ENCODE measurements at regions not wholly inside any gene's neighbourhood (a gene's known extent, or its start where the extent isn't known, plus 50 kb on each side); places are given as distances from the start of the nearest gene placed in this dataset.

DNA sequence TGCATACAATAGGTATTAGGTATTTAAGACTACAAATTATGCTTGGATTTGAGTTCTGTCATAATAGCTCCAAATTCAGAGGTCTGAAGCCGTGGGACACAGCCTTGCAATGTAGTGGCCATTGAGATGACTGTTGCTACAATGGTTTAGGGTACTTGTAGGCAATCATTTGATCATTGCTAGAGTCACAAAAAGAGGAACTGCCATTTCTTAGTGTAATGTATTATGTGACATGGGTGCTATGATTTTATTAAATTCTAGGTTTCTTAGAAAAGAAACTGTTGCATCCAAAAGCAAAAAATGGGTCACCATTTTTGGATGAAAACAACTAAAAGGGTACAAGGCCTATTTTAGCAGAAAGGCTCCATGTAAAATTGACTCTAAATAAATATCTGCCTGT is 129.9 kb upstream of the ZNF644 start:
- DNase-seq (ENCODE audit: low spot score), result no peak

DNA sequence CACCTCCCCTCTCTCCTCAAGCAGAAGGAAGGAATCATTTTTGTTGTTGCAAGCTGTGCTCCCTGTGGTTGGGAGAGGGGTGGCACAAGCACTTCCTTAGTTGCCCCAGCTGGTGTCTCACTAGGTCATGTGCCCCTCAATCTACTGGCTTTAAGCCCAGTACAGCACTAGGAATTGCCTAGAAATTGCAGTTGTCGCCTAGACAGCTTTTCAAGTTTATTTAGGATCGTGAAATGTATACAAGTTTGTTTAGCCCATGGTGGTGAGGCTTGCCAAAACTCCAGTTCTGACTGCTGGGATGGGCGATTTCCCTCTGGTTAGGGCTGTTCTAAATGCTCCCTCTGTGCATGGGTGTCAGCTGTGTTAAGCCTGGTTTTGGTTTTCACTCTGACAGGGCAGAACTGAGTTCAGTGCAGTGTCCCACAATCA is 126.8 kb upstream of the ZNF644 start:
- no peak for DNase-seq (ENCODE audit: low spot score)

DNA sequence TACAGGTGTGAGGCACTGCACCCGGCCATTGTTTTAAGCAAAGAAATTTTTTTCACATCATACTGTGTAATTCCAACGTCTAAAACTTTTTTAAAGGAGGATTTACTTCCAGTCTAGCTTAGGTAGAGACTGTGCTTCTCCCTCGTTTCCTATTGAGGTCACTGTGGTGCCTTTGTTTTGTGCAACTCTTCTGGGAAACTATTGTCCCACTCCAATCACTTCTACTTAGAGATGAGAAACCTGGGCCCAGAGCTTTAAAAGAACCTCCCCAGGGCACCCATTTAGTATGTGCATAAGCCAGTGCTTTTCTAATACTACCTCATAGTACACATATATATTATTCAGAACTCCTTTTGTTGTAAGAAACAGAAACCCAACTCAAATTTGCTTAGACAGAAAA is 120.0 kb upstream of the ZNF644 start:
- DNase-seq (ENCODE audit: low spot score), result no peak

DNA sequence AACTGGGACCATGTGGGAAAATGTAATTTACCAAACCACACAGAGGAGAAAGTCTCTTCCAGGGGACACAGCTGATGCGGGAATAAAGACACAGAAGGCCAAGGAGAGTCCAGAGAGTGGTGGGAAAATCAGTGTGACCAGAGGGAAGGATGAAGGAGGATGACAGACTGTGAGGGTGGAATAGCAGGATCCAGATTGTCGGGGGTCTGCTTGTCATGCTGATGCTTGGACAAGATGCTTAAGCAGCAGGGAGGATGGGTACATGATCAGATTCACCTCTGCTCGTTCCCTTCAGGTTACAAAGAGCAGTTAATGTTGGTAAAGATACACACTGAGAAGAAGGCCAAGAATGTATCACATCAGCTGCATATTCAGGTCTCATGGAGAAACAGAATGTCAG is 117.1 kb upstream of the ZNF644 start:
- no peak for DNase-seq (ENCODE audit: low spot score)

DNA sequence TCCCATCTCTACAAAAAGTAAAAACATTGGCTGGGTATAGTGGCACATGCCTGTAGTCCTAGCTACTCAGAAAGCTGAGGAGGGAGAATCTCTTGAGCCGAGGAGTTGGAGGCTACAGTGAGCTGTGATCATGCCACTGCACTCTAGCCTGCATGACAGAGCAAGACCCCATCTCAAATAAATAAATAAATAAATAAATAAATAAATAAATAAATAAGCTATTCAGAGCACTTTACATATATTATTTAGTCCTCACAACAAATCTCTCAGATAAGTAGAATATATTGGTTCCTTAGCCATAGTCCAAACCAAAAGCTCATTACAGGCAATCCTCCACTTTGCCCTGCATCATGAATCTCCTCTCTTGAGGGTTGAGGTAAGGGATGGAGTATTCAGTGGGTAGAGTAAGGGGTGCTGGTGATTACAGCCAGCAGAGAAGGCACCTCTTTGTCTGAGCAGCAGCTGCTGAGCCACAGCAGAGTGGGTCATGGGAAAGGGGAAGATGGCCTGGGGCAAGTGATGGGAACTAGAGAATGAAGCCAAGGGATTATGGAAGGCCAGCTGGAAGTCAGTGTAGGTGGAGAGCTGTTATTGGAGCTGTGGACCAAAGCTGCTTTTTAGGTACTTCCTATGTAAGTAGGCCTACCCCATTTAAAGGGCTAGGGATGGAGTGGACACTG is 115.5 kb upstream of the ZNF644 start:
- no peak for DNase-seq (ENCODE audit: low spot score)

DNA sequence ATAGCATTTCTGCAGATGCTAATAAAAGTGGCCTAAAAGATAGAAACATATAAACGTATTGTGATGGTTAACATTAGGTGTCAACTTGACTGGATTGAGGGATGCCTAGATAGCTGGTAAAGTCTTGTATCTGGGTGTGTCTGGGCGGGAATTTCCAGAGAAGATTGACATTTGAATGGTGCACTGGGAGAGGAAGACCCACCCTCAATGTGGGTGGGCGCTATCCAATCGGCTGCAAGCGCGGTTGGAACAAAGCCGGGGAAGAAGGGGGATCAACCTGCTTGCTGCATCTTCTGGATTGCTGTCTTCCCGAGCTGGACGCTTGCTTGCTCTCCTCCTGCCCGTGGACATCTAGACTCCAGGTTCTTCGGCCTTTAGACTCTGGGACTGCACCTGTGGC is 114.0 kb upstream of the ZNF644 start:
- no peak for DNase-seq (ENCODE audit: low spot score)

DNA sequence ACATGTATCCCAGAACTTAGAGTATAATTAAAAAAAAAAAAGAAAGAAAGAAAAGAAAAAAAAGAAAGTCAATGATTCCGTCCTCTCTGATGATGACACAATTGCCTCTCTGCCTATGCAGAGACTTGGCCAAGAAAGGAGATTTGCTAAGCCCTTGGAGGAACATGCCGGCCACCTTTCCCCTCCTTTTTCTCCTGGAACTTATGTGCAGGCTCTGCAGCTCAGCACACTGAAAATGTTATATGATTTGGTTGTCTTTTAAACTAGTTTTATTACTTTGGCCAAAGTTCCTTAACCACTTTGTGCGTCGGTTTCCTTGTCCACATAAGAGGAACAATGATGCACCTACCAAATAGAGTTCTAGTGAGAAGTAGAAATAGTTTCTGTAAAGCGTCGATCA is 111.4 kb upstream of the ZNF644 start:
- DNase-seq (ENCODE audit: low spot score), result no peak

DNA sequence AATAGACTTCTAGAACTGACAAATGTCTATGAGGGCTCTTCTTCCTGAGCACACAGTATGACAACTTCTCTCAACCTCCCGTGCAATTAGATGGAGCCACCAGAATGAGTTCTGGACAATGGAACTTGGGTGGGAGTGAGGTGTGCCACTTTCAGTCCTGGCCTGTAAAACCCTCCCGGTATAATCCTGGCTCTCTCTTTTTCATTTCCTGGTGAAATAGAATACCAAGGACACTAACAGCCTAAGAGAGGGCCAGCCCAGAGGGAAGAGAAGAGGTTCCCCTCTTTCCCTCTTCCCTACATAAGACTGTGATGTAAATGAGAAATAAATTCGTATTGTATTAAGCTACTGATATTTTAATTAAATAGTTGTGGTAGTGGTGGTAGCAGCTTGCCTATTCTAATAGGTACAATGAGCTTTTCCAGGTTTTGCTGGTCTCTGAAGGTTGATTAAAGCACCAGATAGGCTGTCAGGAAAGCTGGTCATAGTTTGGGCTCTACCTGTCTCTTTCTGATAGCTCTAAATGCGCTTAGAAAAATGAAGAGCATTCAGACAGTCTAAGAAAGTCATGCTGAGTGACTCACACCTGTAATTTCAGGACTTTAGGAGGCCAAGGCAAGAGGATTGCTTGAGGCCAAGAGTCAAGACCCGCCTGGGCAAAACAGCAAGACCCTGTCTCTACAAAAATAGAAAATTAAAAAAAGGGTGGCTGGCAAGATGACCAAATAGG is 108.6 kb upstream of the ZNF644 start:
- DNase-seq (ENCODE audit: low spot score), result no peak

DNA sequence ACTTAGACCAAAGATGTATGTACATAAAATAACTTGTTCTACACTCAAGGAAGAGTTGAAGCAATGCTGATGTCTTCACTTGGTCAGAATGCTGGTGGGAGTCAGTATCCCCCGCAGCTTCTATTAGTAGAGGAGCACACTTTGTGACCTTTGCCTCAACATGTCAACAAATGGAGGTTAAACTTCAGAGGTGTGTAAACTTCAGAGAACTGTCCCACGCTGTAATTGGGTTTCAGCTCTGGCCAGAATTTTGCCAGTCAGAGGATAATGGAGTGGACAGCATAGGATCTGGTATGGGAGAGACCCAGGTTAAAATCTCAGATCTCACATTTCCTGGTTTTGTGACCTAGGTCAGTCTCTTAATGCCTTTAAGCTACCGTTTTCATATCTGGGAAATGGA is 107.6 kb upstream of the ZNF644 start:
- DNase-seq (ENCODE audit: low spot score), result no peak

DNA sequence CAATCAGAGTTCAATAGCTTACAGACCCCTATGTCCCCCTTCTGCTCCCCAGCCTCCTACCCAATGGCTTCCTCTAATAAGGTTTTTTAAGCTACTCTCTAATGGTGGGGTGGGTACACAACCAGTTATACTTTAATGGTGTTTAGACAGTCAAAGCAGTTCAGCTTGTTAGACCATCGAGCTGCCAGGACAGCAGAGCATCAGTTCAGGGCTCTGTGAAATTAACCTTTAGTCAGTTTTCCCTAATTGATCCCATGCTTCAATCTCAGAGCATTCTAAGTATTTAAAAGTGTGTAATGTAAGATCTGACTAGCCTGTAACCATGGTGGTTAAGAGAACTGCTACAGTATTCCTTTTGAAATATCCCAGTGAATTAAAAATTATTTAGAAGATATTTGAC is 107.2 kb upstream of the ZNF644 start:
- DNase-seq (ENCODE audit: low spot score), result no peak

DNA sequence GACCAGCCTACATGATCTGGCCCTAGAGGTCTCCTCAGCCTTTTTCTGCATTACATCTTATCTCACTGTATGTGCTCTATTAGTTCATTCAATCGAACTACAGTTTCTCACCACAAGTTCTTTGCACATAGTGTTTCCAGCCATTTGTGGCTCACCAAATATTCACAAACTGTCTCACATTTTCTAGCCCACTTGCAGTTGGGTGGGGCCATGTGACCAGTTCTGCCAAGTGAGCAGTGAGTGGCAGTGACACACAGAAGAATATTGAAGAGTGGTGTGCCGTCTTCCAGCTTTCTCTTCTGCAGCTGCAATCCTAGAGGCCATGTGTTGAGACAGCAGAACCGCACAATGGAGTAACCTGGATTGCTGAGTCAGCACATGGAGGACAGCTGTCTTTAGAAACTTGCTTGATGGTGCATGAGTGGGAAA is 103.2 kb upstream of the ZNF644 start:
- no peak for DNase-seq (ENCODE audit: low spot score)

DNA sequence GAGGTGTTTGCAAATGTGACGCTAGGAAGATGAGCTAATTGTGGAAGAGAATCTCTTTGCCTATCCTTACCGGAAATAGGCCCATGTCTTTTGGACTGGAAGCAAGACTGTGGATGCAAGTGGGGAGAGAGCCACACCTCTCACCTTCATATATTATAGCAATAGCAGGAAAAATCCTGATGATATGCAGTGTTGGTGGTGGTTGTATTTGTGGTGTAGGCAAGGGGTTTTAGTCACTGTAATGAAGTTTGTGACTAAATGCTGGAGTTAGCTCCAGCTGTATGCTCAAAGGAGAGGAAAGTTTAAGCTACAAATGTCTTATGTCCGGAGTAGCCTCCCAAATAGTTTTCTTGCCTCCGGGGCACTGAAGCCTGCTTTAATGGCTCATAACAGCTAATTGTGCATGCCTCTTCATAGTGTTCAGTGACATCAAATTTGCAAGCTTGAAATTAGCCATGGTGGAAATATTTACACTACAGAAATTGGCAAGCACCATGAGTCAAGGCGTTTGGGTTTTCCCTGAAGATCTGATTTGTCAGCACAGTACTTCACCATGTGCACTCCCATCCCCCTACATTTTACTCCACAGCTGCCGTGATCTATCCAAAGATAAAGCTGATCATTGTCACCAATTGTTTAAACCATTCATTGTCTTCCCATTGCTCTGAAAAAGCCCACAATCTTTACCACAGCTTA is 102.6 kb upstream of the ZNF644 start:
- DNase-seq (ENCODE audit: low spot score), result no peak

DNA sequence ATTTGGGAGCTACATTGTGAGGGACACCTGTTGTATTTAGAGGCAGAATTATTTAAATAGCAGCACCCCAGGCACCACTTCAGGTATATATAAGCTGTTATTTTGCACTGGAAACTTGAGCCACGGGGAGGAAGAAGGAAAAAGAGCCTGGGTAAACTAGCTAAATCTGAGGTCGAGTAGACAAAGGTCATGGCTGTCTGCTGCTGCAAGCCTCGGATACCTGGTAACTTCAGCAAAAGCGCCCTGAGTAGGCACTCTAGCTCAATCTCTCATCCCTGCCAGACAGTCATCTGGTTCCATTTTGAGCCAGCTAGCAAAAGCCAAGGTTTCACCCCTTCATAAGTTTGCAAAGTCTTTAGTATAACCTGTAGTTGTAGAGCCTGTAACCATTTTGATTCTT is 101.9 kb upstream of the ZNF644 start:
- DNase-seq (ENCODE audit: low spot score), result no peak

DNA sequence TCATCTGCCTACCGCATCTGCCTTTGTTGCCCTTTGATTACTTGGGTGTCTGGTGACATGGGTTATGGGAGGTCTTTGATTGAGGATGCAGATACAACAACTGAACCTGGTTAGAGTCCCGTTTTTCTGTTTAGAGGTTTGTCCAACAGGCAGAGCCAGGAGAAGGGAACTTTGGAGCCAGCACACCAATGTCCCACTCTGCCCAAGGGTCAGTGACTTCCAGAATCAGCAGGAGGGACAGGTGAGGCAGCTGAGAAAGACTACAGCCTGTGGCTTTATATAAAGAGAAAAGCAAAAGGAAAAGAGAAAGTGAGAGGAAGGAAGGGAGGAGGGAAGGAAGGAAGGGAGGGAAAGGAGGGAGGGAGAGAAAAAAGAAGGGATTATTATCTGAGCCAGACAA is 101.5 kb upstream of the ZNF644 start:
- DNase-seq (ENCODE audit: low spot score), result no peak

DNA sequence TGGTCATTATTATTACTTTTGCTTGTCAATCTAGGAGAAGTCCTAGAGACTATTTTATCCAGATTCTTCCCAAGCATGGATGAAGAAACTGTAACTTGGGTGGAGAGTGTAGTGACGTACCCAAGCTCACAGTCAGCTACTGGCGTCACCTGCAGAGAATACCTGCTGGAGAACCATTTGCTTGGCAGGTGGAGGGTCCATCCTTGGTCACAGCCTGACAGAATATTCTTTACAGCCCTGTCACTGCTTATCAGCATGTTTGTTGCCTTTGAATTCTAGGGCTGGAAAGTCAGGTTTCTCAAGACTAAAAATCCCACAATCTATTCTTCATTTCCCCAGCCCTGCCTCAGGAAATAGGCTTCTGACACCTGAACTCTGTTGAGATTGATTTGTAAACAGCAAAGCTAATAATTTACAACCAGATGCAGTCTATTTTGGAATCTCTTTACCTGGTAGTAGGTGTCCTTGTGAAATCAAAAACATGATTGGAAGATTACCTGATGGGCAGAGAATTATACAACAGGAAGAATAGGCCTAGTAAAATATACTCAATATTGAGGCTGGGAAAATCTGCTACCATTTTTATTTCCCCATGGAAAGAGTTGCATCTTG is 100.4 kb upstream of the ZNF644 start:
- DNase-seq (ENCODE audit: low spot score), result no peak

DNA sequence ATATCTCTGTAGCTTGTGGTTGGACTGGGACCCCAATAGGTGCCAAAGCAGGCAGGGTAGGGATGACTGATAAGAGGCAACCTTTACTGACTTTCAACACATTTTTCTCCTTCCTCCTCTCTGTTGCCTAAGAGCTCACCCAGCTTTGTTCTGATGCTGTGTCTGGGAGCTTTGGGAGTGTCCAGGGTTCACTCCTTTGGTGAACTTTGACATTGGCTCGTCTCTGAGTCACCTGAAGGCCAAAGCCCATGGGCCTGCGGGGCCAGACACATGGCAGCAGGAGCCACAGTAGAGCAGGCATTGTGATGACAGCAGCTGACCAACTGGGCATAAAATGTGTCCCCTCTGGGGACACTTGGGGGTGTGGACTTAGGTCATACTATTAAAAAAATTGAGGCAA is 99.5 kb upstream of the ZNF644 start:
- no peak for DNase-seq (ENCODE audit: low spot score)

DNA sequence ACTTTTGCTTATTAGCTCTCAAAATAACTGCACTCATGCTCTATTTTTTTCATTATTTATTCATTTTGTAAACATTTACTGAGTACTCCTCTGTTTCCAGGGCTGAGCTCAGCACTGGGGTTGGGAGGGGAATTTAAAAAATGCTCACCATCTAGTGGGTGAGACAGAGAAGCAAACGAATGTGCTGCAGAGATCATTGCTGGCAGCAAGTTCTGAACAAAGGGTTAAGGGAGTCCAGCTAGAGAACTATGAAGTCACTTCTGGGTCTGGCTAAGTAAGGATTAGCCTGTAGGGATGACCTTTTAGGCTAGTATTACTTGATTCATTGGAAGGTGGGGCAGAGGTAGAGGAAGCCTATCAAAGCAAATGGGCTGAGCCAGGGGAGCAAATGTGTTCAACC is 99.1 kb upstream of the ZNF644 start:
- DNase-seq (ENCODE audit: low spot score), result peak; percentile 30

DNA sequence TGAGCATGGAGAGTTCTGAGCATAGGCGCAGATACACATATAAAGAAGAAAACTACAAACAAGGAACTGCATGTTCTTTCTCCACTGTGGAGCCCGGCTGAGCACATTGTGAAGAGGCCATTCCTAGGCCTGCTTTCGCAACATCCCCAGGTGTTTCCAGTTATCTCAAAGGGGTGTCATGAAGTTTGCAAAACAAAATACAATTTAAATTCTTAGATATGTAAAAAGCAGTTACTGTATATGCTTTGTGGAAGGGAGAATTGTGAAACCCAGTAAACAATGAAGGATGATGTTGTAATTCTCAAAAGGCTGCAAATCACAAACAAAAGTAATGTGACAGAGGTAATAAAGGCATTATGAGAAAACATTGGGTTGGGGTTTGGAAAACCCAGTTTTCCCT is 98.6 kb upstream of the ZNF644 start:
- no peak for DNase-seq (ENCODE audit: low spot score)

DNA sequence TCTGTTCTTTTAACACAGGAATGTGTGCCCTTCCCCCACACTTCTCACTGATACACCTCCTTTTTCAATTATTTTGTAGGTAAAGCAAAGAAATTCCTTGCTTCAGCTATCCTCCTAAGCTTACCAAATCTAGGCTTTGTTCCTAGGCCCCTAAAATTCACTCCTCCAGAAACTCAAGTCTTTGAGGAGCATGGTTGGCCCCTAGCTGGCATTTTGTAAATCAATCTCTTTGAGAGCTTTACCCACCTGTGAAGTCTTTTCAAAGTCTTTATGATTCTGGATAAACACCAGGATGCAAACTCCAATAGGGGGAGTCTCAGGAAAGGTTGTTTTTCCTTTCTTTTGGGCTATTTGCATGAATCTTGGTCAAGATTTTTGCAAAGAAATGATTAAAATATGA is 82.9 kb upstream of the ZNF644 start:
- no peak for DNase-seq (ENCODE audit: low spot score)

DNA sequence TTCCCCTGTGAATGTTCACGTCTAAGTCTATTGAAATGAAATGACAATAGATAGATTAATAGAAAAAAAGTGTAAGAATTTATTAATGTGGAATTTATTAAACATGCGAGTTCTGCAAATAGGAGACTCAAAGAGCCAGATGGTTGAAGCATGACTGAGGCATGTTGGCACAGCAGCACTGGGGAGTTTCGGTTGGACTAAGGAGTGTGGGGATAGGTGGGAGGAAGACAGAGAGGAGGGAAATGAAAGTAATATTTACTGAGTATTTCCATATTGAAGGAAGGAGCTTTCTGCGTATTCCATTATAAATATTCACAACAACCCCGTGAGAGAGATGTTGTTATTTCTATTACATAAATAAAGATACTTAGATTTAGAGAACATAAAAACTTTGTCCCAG is 79.5 kb upstream of the ZNF644 start:
- no peak for DNase-seq (ENCODE audit: low spot score)

DNA sequence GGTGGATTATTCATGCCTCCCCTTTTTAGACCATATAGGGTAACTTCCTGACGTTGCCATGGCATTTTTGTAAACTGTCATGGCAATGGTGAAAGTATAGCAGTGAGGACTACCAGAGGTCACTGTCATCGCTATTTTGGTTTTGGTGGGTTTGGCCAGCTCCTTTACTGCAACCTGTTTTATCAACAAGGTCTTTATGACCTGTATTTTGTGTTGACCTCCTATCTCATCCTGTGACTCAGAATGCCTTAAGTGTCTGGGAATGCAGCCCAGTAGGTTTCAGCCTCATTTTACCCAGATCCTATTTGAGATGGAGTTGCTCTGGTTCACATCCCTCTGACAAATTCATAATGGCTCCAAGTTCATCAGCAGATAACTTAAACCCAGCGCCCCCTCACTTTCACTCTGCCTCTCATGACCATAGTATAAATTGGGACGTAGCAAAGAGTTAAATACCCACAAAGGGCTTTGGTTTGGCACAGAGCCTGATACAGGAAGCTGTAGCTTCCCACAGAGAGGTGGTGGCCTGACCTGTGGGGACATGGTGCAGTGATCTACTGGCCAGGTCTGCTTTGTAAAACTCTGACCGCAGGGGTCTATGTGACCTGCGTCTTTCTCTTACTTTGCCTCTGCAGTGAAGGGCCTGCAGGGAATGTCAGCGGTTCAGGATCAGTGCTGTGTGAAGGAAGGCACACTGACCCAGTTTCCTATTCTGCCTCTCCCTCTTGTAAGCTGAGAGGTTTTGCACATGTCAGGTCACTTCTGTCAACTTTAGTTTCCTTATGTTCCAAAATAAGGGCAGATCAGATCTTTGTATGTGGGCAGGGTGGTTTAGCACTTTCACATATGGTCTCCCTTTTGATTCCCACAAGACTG is 78.1 kb upstream of the ZNF644 start:
- no peak for DNase-seq (ENCODE audit: low spot score)
